Neural cell (in vitro differentiated cells): ENCODE measurements at regions not wholly inside any gene's neighbourhood (a gene's known extent, or its start where the extent isn't known, plus 50 kb on each side); places are given as distances from the start of the nearest gene placed in this dataset.

Source experiments
- H2AFZ ChIP-seq: fragments of 200-600, 300-800 bp; sonication (generic), shearing (Covaris generic); 2 replicates; pipeline ENCODE4 v1.6.0; 2014; ENCODE audit warnings: low read depth, mild to moderate bottlenecking, antibody characterized with exemption, low read length, moderate library complexity
- H3F3A ChIP-seq: fragments of 200-600 bp; shearing (Covaris generic); 2 replicates; pipeline ENCODE4 v1.6.1; 2016; ENCODE audit warnings: mild to moderate bottlenecking, moderate library complexity, mixed read lengths, antibody characterized with exemption, low read length; ENCODE audit not compliant: insufficient read depth, poor library complexity, severe bottlenecking
- H3K27ac ChIP-seq: fragments of 200-600, 300-800 bp; sonication (generic), shearing (Covaris generic); 2 replicates; pipeline ENCODE4 v1.5.1; 2014; ENCODE audit warnings: mild to moderate bottlenecking, low read length, moderate library complexity
- H3K27me3 ChIP-seq: fragments of 300-800, 200-600 bp; sonication (generic), shearing (Covaris generic); 2 replicates; pipeline ENCODE4 v1.6.0; 2014; ENCODE audit warnings: mild to moderate bottlenecking, low read depth, low read length, moderate library complexity; ENCODE audit not compliant: insufficient read depth
- H3K36me3 ChIP-seq: fragments of 300-800, 200-600 bp; sonication (generic), shearing (Covaris generic); 2 replicates; pipeline ENCODE4 v1.5.1; 2014; ENCODE audit warnings: mild to moderate bottlenecking, antibody characterized with exemption, low read length, moderate library complexity; ENCODE audit not compliant: insufficient read depth
- H3K4me2 ChIP-seq: fragments of 300-800, 200-600 bp; sonication (generic), shearing (Covaris generic); 2 replicates; pipeline ENCODE4 v1.6.0; 2014; ENCODE audit warnings: mild to moderate bottlenecking, low read length
- H3K4me3 ChIP-seq: fragments of 300-800, 200-600 bp; sonication (generic), shearing (Covaris generic); 2 replicates; pipeline ENCODE4 v1.5.1; 2014; ENCODE audit warnings: mild to moderate bottlenecking, low read length, moderate library complexity
- H3K79me2 ChIP-seq: fragments of 200-600 bp; shearing (Covaris generic); replicated peaks from 2 replicates; pipeline ENCODE4 v1.6.0; 2014; ENCODE audit warnings: mild to moderate bottlenecking, low read length, moderate library complexity; ENCODE audit not compliant: insufficient read depth
- H3K9ac ChIP-seq: fragments of 300-800, 200-600 bp; sonication (generic), shearing (Covaris generic); 2 replicates; pipeline ENCODE4 v1.6.1; 2016; ENCODE audit warnings: mild to moderate bottlenecking, low read length, mixed read lengths
- H3K9me2 ChIP-seq: fragments of 200-600 bp; shearing (Covaris generic); 2 replicates; pipeline ENCODE4 v1.6.1; 2016; ENCODE audit warnings: mild to moderate bottlenecking, low read length, mixed read lengths; ENCODE audit not compliant: insufficient read depth
- H3K9me3 ChIP-seq: fragments of 200-600, 300-800 bp; sonication (generic), shearing (Covaris generic); 2 replicates; pipeline ENCODE4 v1.6.1; 2016; ENCODE audit warnings: mild to moderate bottlenecking, mixed run types, low read length, moderate library complexity, mixed read lengths
- H4K20me1 ChIP-seq: fragments of 200-600 bp; shearing (Covaris generic); 2 replicates; pipeline ENCODE4 v1.6.1; 2016; ENCODE audit warnings: mild to moderate bottlenecking, mixed run types; ENCODE audit not compliant: insufficient read depth
- EP300 ChIP-seq: fragments of 450-650 bp; conservative IDR thresholded peaks from 2 replicates; pipeline ENCODE4 v1.6.1; 2014; ENCODE audit warnings: antibody characterized with exemption, mild to moderate bottlenecking, moderate library complexity; ENCODE audit not compliant: poor library complexity, severe bottlenecking
- EZH2 ChIP-seq: fragments of 200-600, 300-800 bp; shearing (Covaris generic), sonication (generic); IDR thresholded peaks from 2 replicates; pipeline ENCODE4 v1.6.1; 2014; ENCODE audit warnings: antibody characterized with exemption, low read length, borderline replicate concordance, mild to moderate bottlenecking; ENCODE audit not compliant: insufficient read depth, poor library complexity, severe bottlenecking
- MXI1 ChIP-seq: fragments of 450-650 bp; conservative IDR thresholded peaks from 2 replicates; pipeline ENCODE4 v1.6.1; 2014; ENCODE audit warnings: antibody characterized with exemption, mild to moderate bottlenecking; ENCODE audit not compliant: poor library complexity, severe bottlenecking
- POLR2AphosphoS5 ChIP-seq: IDR thresholded peaks from 2 replicates; pipeline ENCODE4 v1.6.1; 2012
- RAD21 ChIP-seq: fragments of 450-650 bp; conservative IDR thresholded peaks from 2 replicates; pipeline ENCODE4 v1.6.1; 2014; ENCODE audit warnings: antibody characterized with exemption, mild to moderate bottlenecking, moderate library complexity
- SMC3 ChIP-seq: fragments of 450-650 bp; conservative IDR thresholded peaks from 2 replicates; pipeline ENCODE4 v1.6.1; 2014; ENCODE audit warnings: antibody characterized with exemption, mild to moderate bottlenecking, moderate library complexity; ENCODE audit not compliant: poor library complexity
- TAF1 ChIP-seq: IDR thresholded peaks from 2 replicates; pipeline ENCODE4 v1.6.1; 2012; ENCODE audit warnings: low read depth
- TF ChIP-seq, protein P1 (sequence below): IDR thresholded peaks from 2 replicates; pipeline ENCODE4 v1.6.1; 2012; ENCODE audit warnings: borderline replicate concordance
- TF ChIP-seq, protein P2 (sequence below): fragments of 450-650 bp; IDR thresholded peaks from 2 replicates; pipeline ENCODE4 v1.5.1; 2014; ENCODE audit warnings: antibody characterized with exemption, mild to moderate bottlenecking, moderate library complexity; ENCODE audit not compliant: poor library complexity, severe bottlenecking

DNA sequence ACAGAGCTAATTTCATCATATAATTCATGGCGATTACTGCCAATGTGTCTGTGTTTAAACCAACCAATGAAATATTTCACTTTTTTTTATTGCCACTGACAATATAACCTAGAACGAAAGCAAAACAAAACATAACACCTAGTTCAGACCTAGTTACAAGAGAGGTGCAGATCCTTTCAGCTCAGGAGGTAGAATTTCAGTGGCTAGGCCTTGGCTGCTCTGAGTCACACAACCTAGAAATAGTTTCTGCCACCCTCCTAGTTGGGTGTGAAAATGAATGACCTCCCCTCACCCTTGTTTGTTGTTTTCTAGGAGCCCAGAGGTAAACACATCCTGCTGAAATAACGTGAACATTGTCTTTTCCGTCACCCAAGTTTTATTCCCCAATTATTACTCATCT lies 356.3 kb downstream of the HTR1B start:
- H2AFZ ChIP-seq: no peak overlapping the region
- H4K20me1 ChIP-seq: no peaks in the 10 kb centered on the region
- TF ChIP-seq EZH2 (no peak), TAF1 (no peak), RAD21 (no peak), SMC3 (no peak), MXI1 (no peak), EP300 (no peak), POLR2AphosphoS5 (no peak)
- TF ChIP-seq, protein P1, sequence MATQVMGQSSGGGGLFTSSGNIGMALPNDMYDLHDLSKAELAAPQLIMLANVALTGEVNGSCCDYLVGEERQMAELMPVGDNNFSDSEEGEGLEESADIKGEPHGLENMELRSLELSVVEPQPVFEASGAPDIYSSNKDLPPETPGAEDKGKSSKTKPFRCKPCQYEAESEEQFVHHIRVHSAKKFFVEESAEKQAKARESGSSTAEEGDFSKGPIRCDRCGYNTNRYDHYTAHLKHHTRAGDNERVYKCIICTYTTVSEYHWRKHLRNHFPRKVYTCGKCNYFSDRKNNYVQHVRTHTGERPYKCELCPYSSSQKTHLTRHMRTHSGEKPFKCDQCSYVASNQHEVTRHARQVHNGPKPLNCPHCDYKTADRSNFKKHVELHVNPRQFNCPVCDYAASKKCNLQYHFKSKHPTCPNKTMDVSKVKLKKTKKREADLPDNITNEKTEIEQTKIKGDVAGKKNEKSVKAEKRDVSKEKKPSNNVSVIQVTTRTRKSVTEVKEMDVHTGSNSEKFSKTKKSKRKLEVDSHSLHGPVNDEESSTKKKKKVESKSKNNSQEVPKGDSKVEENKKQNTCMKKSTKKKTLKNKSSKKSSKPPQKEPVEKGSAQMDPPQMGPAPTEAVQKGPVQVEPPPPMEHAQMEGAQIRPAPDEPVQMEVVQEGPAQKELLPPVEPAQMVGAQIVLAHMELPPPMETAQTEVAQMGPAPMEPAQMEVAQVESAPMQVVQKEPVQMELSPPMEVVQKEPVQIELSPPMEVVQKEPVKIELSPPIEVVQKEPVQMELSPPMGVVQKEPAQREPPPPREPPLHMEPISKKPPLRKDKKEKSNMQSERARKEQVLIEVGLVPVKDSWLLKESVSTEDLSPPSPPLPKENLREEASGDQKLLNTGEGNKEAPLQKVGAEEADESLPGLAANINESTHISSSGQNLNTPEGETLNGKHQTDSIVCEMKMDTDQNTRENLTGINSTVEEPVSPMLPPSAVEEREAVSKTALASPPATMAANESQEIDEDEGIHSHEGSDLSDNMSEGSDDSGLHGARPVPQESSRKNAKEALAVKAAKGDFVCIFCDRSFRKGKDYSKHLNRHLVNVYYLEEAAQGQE: no peak
- TF ChIP-seq, protein P2, sequence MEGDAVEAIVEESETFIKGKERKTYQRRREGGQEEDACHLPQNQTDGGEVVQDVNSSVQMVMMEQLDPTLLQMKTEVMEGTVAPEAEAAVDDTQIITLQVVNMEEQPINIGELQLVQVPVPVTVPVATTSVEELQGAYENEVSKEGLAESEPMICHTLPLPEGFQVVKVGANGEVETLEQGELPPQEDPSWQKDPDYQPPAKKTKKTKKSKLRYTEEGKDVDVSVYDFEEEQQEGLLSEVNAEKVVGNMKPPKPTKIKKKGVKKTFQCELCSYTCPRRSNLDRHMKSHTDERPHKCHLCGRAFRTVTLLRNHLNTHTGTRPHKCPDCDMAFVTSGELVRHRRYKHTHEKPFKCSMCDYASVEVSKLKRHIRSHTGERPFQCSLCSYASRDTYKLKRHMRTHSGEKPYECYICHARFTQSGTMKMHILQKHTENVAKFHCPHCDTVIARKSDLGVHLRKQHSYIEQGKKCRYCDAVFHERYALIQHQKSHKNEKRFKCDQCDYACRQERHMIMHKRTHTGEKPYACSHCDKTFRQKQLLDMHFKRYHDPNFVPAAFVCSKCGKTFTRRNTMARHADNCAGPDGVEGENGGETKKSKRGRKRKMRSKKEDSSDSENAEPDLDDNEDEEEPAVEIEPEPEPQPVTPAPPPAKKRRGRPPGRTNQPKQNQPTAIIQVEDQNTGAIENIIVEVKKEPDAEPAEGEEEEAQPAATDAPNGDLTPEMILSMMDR: no peak

DNA sequence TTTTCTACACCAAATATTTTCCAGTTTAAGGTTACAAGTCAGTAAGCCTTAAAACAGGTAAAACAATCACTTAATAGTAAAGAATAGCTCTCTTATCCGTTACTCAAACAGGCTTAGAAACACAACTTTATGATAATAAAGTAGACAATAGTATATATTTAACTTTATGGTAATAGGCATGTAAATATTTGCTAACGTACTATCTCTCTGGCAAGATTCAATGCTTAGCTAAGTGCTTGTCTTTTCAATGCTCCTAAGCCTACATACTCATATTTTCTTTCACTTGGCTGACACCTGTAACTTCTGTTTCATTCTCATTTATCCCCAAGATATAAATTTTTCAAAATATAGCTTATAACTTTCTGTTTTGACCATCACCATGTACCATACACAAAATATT lies 358.2 kb downstream of the HTR1B start:
- H3K36me3 ChIP-seq: no peaks in the 10 kb centered on the region
- no peaks in the 10 kb centered on the region for H3K9me2 ChIP-seq
- no peaks in the 10 kb centered on the region for H4K20me1 ChIP-seq
- no peaks in the 10 kb centered on the region for H3K27me3 ChIP-seq
- no peak overlapping the region for H3K27ac ChIP-seq
- no peak overlapping the region for H3K9ac ChIP-seq
- H3F3A ChIP-seq: no peaks in the 10 kb centered on the region
- no peaks in the 10 kb centered on the region for H3K79me2 ChIP-seq
- TF ChIP-seq MXI1 (no peak), RAD21 (no peak), TAF1 (no peak), SMC3 (no peak), EP300 (no peak), POLR2AphosphoS5 (no peak), EZH2 (no peak)
- TF ChIP-seq, protein P2: no peak
- TF ChIP-seq, protein P1: no peak
- H3K9me3 ChIP-seq: no peaks in the 10 kb centered on the region
- H3K4me3 ChIP-seq: no peak overlapping the region
- no peak overlapping the region for H2AFZ ChIP-seq
- H3K4me2 ChIP-seq: no peak overlapping the region

More for the DNA sequence above, 356.3 kb downstream of the HTR1B start:
- Histone ChIP-seq H3K4me3 (no peak overlapping the region), H3F3A (no peaks in the 10 kb centered on the region), H3K9me2 (no peaks in the 10 kb centered on the region), H3K27me3 (no peaks in the 10 kb centered on the region), H3K27ac (no peak overlapping the region), H3K79me2 (no peaks in the 10 kb centered on the region), H3K9me3 (no peaks in the 10 kb centered on the region), H3K9ac (no peak overlapping the region), H3K36me3 (no peaks in the 10 kb centered on the region), H3K4me2 (no peak overlapping the region)
